ENCODE measurements at regions not wholly inside any gene's neighbourhood (a gene's known extent, or its start where the extent isn't known, plus 50 kb on each side); places are given as distances from the start of the nearest gene placed in this dataset.

DNA sequence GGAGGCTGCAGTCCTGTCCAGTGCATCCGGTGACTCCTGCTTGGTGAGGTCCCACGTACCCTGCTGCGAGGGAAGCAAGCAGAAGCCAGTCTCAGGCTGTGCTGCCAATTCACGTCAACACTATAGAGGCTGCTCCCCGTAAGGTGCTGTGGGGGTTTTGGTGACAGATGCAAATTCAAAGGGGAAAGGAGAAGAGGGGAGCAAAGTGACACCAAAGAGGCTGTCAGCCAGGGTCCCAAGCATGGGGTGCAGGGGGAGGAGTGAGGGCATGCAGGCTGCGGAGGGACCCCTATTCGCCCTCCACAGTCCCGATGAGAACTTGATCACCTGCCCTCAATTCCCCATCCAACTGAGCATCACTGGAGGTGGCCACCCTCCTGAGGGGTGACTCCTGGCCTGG, 179.4 kb upstream of the HS6ST1 start:
- intact Hi-C loops (cut with micrococcal nuclease) (no loop called here), dilution Hi-C loops (cut with MboI; ENCODE audit: extremely low pct_ligation_motif_present, low sequenced_read_pairs) (no loop called here)
- Histone ChIP-seq H3K4me1 (ENCODE audit: control insufficient read depth, extremely low read depth, insufficient read depth, low read length) (no peaks in the 10 kb centered on the region), H3K4me3 (replicated peaks in 1 of 3; ENCODE audit: insufficient read depth in 1 of 3, low read depth in 1 of 3, low read length in 3 of 3) (no peak overlapping the region), H2AFZ (ENCODE audit: low read depth, low read length) (no peak overlapping the region), H3K4me2 (ENCODE audit: insufficient read depth, low read length) (no peak overlapping the region), H3K9me1 (replicated peaks; ENCODE audit: control insufficient read depth, extremely low read depth, insufficient read depth, low read length) (no peaks in the 10 kb centered on the region), H4K20me1 (replicated peaks; ENCODE audit: control insufficient read depth, extremely low read depth, insufficient read depth, low read length) (no peaks in the 10 kb centered on the region), H3K9me3 (replicated peaks; ENCODE audit: control insufficient read depth, insufficient read depth, low read length) (no peaks in the 10 kb centered on the region), H3K79me2 (ENCODE audit: control insufficient read depth, insufficient read depth, low read length) (no peaks in the 10 kb centered on the region), H3K27ac (ENCODE audit: insufficient read depth, low read depth, low read length) (no peak overlapping the region), H3K9ac (replicated peaks; ENCODE audit: extremely low read depth, insufficient read depth, low read length) (no peak overlapping the region), H3K27me3 (ENCODE audit: control insufficient read depth in 2 of 2, insufficient read depth in 2 of 2, low read length in 2 of 2) (peaks cover 0 to 2% of the 10 kb centered on the region in 2 experiments), H3K36me3 (ENCODE audit: control insufficient read depth in 2 of 2, extremely low read depth in 1 of 2, insufficient read depth in 2 of 2, low read length in 2 of 2) (no peaks in the 10 kb centered on the region)
- BruUV-seq (replicated peaks) = no TSS peak
- TF ChIP-seq MYC (IDR thresholded peaks at IDR 0.05; ENCODE audit: low read depth, low read length) (no peak), JUN (IDR thresholded peaks at IDR 0.05; ENCODE audit: borderline replicate concordance, insufficient read depth, insufficient read length, low read depth) (no peak), GATA2 (IDR thresholded peaks at IDR 0.05; ENCODE audit: insufficient read depth, insufficient read length, low read depth, low read length) (no peak), POLR2A (IDR thresholded peaks at IDR 0.05; ENCODE audit: low read depth, low read length) (no peak), EZH2 (IDR thresholded peaks at IDR 0.05; ENCODE audit: borderline replicate concordance, low read depth, low read length, severe bottlenecking) (no peak), POLR2AphosphoS5 (IDR thresholded peaks at IDR 0.05; ENCODE audit: insufficient read depth, low read depth, low read length) (no peak), FOS (IDR thresholded peaks at IDR 0.05; ENCODE audit: borderline replicate concordance, insufficient read depth, low read length) (no peak)
- TF ChIP-seq, protein P1, sequence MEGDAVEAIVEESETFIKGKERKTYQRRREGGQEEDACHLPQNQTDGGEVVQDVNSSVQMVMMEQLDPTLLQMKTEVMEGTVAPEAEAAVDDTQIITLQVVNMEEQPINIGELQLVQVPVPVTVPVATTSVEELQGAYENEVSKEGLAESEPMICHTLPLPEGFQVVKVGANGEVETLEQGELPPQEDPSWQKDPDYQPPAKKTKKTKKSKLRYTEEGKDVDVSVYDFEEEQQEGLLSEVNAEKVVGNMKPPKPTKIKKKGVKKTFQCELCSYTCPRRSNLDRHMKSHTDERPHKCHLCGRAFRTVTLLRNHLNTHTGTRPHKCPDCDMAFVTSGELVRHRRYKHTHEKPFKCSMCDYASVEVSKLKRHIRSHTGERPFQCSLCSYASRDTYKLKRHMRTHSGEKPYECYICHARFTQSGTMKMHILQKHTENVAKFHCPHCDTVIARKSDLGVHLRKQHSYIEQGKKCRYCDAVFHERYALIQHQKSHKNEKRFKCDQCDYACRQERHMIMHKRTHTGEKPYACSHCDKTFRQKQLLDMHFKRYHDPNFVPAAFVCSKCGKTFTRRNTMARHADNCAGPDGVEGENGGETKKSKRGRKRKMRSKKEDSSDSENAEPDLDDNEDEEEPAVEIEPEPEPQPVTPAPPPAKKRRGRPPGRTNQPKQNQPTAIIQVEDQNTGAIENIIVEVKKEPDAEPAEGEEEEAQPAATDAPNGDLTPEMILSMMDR (IDR thresholded peaks at IDR 0.05; ENCODE audit: extremely low read depth in 1 of 2, insufficient read depth in 1 of 2, low read depth in 1 of 2, low read length in 2 of 2) = no peak
- TF ChIP-seq, protein P2, sequence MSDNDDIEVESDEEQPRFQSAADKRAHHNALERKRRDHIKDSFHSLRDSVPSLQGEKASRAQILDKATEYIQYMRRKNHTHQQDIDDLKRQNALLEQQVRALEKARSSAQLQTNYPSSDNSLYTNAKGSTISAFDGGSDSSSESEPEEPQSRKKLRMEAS (IDR thresholded peaks at IDR 0.05; ENCODE audit: insufficient read depth, insufficient read length) = no peak
- no peak for FAIRE-seq
- DNase-seq (ENCODE audit: low read depth, low spot score) = no peak
- ChIA-PET CTCF (no interaction called here), POLR2A (no interaction called here)
